ENCODE measurements at regions not wholly inside any gene's neighbourhood (a gene's known extent, or its start where the extent isn't known, plus 50 kb on each side); places are given as distances from the start of the nearest gene placed in this dataset.

DNA sequence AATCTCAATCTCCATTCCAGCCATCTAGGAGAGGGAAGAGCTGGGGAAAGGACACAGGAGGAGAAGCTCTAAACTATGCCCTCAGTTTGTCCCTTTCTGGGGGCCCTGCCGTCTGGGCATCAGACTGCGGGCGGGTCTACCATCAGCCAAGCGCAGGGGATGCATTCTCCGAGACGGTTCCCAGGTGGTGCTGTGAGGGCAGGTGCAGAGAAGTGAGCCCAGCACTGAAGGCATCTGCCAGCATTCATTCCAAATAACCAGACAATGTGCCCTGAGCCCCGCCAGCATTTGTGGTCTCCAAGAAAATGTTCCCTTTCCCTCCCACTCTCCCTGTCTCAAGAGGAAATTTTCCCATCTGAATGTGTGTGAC, 265.7 kb downstream of the XXYLT1 start:
- TF ChIP-seq, protein P1, sequence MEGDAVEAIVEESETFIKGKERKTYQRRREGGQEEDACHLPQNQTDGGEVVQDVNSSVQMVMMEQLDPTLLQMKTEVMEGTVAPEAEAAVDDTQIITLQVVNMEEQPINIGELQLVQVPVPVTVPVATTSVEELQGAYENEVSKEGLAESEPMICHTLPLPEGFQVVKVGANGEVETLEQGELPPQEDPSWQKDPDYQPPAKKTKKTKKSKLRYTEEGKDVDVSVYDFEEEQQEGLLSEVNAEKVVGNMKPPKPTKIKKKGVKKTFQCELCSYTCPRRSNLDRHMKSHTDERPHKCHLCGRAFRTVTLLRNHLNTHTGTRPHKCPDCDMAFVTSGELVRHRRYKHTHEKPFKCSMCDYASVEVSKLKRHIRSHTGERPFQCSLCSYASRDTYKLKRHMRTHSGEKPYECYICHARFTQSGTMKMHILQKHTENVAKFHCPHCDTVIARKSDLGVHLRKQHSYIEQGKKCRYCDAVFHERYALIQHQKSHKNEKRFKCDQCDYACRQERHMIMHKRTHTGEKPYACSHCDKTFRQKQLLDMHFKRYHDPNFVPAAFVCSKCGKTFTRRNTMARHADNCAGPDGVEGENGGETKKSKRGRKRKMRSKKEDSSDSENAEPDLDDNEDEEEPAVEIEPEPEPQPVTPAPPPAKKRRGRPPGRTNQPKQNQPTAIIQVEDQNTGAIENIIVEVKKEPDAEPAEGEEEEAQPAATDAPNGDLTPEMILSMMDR (IDR thresholded peaks at IDR 0.05 in 4 of 5, conservative IDR thresholded peaks at IDR 0.05 in 1 of 5), result no peak
- TF ChIP-seq POLR2A (IDR thresholded peaks at IDR 0.05), result no peak

Measured in gastrocnemius medialis (tissue), 4 donors.